Activated T-helper 9 cell treated with anti-CD3 and anti-CD28 coated beads, Interleukin-2, amount 50 U/mL, for 16 hours (primary cell): ENCODE measurements at regions not wholly inside any gene's neighbourhood (a gene's known extent, or its start where the extent isn't known, plus 50 kb on each side); places are given as distances from the start of the nearest gene placed in this dataset.

Experiments used
- DNase-seq: peaks from one replicate; pipeline ENCODE4 v3.0.0-alpha.2; 2020; ENCODE audit warnings: low read depth

DNA sequence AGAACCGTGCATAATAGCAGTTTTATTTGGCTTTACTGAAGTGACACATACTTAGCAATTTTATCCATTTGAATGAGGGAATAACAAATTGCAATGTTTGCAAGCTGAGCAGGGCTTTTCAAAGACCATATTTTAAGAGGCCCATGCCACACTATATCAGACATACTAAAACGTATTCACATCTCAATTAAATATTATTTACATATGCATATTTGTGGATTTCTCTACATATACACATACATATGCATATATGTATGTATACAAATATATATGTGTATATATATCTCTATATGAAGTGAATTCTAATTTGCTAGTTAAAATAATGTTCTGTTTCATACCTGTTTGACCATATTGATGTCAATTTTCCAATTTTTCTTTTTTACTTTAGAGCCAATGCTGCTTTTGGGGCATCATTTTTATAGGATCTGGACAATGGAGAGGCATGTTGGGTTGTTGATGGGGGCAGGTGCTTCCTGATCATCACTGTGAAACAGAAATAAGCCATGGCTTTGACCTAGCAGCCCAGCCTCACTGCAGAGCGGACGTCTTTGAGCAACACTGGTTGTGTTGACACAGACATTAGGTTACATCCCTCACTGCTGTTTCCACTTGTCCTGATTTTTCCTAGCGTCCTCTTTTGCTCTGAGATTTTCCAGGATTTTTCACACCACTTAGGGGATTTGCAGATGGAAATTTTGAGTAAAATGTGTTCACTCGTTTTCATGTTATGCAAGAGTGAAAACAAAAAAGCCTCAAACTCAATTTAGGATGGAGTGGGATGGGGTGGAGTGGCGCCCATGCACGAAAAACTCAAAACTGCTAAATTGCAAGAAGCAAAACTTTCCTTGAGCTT is 56.9 kb downstream of the RDH14 start:
- no peak for DNase-seq

DNA sequence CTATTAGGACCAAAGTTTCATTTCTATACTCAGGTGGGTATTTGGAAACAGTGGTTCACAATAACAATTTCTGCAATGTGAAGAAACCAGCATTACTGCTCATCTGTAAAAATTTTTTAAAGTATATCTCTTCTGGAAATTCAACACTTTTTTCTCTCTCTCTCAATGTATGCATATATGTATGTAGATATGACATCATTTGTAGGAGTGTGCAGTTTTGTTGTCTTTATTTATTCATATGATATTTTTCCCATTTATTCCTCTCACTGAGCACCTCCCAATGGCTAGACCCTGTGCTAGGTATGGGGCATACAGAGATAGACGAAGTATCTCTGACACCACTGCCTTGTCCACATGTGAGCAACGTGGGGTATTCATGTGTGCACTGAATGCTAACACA is 58.3 kb downstream of the RDH14 start:
- DNase-seq: no peak

DNA sequence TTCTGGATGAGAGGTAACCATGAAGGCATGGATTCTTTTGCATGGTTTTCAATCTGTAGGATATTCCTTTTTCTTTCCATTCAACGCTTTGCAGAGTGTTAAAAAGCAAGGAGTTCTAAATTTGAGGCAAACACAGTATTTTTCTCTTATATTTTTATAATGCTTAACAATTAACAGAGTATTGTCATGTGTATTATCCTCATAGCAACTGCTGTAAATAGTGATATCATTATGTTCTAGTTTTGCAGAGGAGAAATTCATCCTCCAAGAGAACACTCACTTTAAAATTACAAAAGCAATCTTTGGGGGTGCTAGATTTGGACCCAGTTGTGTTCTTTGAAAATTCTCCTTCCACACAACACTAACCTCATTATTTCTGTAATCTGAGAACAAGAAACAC is 58.7 kb downstream of the RDH14 start:
- DNase-seq: no peak

DNA sequence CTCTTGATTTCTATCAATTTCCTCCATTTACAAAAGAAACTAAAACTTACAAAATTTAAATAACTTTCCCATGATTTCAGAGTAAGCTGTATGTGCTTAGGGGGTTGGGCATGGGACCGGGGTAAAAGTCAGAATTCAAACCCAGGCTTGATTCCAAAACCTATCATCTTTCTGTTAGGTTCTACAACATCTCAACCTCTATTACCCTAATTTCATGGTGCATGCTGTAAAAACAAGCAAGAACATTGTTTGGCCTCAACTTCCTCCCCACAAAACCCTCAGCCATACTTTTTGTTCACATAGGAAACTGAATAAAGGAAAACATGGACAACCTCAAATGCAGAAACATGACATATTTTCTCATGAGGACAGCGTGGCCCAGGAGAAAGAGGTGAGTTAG is 59.3 kb downstream of the RDH14 start:
- no peak for DNase-seq

DNA sequence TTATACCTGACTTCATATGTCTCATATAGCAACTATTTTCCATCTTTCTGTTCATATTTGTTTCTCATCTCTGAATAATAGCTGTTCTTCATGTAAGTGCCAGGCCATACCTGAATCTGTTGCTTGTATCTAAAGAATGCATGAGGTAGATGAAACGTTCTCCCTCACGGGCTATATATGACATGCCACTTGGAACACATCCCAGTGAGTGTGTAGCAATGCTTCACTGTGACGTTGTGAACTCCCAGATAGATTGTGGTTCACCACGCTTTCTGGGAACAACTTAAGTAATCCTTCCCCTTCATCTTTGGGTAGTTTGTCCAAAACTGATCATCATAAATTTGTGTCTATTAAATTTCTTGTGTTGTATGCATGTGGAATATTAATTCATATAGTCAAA is 60.1 kb downstream of the RDH14 start:
- DNase-seq: no peak

DNA sequence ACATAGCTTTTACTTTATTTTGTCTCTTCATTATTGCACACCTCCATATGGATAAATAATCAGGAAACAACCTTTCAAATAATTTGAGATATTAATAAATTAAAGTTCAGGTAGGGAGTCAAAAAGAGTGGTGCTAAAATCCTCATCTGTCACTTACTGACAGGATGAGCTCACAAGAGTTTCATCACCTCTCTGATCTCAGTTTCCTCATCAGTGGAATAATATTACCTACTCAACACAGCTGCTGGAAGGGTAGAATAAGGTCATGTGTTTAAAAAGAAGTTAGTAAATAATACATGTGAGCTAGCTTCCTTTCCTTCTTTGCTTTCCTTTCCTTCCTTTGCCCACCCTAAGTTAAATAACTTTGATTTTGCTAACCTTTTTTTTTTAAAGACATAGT is 61.9 kb downstream of the RDH14 start:
- no peak for DNase-seq

DNA sequence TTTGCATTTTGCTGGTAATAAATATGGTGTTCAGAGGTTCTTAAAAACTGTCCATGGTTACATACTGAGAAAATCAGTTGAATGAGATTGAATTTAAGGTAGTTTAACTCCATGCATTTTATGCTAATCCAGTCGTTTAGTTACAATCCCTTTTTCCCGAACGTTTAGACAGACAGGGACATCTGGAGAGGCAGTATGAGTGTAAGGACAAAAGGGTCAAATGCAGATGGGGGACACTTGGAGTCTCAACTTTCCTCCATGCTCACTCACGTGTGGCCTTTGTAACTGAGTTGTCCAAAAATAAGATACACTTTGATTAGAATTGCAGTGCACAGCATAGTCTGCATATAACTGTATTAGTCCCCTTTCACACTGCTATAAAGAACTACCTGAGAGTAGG is 63.9 kb downstream of the RDH14 start:
- DNase-seq: no peak

DNA sequence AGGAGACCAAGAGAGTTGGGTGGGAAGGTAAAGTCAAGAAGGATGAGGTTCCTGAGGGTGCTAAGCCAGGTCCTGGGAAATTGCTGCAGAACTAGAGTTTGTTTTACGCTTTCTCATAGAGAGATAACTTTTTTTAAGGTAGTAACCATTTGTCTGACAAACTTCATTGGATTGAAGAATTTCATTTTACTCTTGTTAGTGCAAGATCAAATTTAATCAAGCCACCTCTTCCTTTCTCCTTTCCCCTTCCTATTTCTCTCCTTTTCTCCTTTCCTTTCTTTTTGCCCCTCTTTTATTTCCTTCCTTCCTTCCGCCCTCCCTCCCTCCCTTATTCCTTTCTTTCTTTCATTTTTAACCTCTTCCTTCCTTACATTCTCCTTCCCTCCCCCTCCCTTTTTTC is 65.4 kb downstream of the RDH14 start:
- no peak for DNase-seq

DNA sequence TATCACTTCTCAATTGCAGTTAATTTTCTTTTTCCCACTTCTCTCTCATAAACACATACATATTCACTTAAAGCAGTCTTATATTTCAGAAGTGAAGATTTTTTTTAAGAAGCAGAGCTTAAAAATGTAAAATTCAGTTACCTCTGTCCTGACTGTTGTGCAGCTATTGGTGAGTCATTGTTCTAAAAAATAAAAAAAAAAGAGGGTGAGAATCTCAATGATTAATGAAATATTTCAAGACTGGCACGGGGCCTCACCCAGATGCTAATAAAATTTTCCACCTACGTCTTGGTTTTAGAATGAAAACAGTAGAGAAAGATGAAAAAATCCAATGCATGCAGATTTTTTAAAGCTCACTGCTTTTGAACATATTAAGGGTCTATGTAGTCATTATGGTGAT is 67.7 kb downstream of the RDH14 start:
- no peak for DNase-seq

DNA sequence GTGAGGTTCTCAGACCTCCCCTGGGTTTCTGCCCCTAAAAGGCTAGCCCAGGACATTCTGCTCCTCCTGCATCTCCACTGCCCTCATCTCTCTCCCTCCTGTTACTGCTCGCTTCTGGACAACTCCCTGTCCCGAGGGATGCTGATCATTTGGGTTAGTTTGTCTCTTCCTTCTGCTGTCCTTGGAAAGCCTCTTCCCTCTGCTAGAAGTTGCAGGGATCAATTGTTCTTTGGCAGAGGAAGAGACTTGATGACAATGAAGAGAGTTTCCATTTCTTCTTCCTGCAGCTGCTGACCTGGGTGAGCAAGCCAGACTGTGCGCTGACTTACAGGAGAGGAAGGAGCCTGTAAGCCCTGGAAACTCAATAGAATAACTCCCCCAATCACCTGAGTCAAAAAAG is 68.9 kb downstream of the RDH14 start:
- no peak for DNase-seq

DNA sequence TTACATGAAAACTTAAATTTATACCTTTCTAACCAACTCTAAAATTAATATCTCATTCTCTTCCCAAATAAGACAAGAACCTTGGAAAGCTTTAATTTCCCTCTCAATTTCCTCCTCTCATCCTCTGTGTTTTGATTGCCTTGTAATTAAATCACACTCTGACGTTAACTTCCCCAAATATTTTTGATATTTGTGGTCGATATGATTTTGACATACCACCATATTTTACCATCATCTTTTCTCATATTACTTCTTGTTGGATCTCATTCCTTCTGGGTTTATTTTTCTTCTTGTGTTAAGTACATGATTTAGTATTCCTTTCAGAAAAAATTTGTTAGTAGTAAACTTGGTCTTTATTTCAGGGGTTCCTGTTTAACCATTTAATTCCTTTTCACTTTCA is 69.6 kb downstream of the RDH14 start:
- no peak for DNase-seq

DNA sequence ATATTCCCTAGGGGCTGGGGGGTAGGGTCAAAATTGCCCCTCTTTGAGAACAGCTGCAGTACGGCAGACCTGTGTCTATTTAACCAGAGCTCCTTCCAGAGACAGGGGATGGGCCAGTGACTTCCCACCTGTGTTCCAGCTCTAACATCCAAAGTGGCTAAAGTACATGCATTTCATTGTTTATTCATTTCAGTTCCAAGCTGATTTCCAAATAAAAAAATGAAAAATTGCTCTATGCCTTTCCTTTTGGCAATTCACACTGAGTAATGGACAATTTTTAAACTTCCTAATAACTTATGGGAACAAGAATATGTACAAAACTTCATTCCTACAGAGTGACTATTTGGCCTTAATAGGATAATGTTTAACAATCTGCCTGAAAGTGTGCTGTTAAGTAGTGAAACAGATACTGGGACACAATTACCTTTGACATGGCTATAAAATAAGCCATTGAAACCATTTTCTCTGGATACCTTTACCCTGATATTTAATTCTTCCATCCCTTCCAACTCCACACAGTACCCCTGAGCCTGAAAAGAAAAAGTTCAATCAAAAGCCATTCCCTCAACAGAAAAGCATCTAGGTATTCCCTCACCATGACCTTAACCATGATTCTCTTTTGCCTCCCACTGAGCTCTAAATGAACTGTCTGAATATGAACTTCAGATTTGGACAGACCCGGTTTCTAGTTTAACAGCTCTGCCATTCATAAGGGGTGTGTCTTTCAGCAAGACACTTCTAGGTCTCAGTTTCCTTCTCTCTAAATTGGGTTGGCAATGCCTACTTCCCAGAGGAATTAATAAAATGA is 73.1 kb downstream of the RDH14 start:
- DNase-seq: no peak

DNA sequence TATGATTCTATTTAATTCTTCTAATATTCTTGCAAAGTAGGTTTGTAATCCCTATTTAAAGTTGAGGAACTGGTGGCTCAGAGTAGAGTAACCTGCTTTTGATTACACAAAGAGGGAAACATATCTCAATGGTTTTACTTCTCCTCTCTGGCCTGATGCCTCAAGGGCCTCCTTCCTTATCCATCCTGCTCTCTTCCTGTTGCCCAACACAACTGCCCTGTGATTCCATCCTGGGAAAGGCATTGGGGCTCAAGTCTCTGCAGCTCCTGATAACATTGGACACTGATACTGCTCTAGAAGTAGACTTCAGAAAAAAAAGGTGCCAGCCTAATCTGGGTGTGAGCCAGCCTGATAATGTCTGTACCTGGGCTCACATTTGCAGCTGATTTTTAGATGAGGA is 75.8 kb downstream of the RDH14 start:
- DNase-seq: no peak

DNA sequence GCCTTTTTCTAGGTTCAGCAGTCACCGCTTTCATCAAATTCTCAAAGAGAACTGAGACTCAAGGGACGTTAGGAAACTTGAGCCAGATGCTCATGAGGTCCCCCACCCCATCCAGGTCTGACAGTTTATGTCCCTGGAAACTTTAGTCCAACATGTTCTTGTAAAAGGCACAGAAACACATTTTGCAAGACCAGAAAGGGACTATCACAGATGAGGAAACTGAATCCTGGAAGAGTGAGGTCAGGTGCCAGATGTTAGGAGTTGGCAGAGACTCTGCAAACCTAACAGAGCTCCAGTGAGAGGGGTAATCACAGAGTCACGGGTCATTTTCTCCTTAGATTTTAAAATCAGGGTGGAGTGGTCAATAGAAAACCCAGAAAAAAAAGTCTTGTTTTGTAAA is 76.6 kb downstream of the RDH14 start:
- DNase-seq: no peak

DNA sequence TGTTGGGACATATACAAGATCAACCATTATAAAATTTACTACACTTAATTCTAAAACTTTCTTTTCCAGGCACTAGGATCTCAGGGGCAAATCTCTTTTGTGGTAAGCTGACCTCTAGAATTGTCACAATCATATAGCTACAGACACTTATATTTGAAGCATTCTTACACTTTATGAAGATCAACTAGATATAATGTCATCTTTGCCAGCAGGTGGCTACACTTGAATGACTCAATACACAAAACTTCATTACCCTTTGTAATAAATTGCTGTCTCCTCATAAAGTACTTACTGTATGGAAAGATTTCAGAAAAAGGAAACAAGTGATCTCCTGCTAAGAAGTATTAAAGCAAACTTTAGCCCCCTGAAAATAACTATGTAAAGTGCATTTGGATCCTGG is 77.8 kb downstream of the RDH14 start:
- no peak for DNase-seq

DNA sequence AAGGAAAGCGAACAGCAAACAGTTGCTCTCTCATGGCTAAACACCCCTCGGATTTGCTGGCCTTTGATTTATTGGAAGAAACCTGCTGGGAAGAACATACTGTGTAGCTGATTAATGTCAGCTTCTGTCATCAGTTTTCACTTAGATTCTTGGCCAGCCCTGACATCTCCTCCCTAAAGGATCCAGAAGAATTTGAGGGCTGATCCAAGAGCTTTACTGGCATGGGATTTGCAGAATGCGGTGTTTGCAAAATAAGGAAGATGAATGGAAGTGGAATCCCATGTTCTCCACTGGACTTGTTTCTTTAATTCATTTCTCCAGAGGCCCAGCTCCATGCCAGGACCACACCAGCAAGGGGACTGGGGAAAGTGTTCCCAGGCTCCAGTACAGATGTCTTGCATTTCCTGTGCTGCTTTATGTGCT is 80.5 kb downstream of the RDH14 start:
- DNase-seq: no peak

DNA sequence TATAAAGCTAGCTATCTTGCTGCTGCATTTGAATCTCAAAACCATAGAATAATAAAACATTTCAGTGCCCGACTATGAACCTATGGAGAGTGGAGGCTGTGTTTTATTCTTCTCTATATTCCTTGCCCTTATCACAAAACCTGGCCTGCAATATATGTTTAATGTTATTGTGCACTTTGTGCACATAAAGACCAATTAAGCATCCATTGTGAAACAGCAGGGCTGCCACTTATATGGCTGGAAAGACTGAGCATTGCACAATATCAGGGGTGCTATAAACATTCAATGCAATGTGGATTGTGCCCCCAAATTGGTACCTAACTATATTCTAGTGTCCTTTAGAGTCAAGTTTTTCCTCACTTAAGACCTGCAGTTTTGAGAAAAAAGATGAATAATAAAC is 83.2 kb downstream of the RDH14 start:
- no peak for DNase-seq

DNA sequence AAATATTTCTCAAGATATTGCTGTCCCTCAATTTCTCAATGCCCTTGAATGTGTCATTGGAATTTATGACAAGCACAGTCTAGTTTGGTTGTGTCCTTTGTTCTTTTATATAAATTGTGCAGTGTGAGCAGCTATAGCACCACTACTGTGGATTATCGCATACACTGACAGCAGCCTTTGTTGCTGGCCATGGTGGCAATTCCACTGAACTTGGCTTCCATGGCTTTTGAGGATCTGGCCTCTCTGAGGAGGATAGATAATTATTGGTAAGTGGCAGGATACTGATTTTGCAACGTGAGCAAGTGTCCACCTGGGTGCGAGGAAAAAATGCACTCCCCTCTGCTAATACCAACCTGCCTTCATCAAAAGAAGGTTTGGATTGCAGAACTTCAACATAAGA is 84.0 kb downstream of the RDH14 start:
- no peak for DNase-seq

DNA sequence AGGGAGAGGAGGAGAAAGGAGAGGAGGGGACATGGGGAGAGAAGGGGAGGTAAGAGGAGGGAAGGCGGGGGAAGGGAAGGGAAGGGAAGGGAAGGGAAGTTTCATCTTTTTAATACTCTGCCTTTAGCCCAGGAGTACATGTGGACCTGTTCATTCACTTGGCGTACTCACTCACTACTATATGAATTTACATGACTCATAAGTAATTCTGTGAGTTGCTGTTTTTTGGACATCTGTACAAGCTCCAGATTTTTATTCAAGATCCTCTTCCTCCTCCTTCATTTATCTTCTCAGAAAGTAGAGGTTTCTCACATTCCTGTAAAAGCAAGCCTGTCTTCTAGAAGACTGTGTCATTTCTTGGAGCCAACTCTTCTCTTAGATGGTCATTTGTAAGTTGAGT is 84.6 kb downstream of the RDH14 start:
- DNase-seq: no peak

DNA sequence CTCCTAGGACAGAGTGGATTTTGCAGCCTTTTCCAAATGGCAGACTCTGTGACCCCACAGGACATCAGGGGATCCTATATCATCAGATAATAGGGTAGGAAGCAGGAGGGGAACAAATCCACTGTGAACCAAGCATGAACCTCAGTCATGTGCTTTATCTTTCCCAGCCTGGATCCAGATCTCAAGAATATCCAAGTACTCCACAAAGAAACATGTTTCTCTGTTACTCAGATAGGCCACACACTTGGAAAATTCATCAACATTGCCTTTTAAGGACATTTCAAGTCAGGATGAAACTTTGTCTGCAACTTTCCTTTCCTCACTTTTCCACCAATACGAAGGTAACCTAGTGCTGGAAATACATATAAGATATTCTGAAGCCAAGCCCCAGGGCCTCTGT is 85.8 kb downstream of the RDH14 start:
- no peak for DNase-seq

DNA sequence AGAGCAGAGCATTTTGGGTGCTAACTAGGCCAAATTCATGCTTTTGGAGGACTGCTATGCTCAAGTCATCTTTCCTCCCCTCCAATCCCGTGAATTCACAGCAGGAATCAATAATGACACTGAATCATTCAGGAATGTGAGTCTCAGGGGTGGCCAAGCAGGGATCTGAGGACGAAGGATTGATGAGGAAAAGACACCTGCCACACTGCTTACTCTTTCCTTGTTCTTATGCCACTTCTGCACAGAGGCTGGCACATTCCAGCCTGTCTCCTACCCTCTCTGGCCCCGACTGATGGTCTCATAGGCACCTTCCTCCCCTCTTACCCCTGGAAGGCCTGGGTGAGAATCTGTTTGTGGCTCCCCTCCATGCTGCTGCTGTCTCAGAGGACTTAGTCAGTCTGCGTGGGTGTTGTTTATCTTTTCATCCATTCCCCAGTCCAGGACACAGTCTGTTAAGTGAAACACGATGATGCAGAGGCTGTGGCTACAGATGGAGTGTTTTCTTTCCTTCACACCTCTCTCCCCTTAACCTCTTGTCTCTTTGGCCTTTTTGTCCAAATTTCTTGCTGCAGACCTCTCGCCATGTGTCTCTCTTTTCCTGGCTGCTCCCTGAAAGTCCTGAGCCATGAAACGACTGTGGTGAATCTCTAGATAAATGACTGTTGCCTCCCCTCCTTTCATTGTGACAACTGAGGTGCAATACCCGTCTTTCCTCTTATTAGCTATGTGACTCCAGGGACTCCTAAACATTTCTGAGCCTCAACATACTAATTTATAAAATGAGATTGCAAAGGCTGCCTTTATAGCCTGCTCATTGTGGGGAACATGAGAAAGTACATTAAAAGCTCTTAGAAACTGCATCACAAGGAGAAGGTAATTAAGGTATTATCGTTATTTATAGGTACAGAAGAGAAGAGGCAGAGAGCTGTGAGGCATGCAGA is 86.9 kb downstream of the RDH14 start:
- no peak for DNase-seq

DNA sequence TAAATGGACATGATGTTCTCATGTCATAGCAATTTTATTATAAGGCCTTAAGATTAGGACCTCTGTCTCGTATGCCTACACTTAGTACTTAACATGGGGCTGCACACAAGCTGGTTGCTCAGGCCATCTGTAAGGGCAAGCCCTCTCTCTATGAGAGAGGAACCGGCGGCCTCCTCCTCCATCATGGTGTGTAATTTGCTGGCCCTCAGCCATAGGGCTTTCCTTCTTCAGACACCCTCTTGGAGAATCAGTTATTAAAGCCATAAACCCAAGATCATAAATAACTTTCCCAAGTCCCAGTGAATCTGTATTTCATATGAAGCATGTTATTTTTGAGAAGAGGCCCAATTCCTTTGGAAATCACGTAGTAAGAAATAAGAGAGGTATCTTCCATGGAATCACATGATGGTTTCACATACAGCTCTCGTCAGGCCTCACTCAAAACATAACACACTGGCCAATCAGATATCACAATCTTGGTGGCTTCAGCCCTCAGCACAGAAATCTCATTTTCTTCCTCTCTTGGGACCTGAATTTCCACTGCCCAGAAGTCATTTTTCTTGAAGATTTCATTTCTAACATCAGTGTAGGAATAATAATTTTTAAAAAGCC is 92.6 kb downstream of the RDH14 start:
- DNase-seq: no peak
